ENCODE measurements at regions not wholly inside any gene's neighbourhood (a gene's known extent, or its start where the extent isn't known, plus 50 kb on each side); places are given as distances from the start of the nearest gene placed in this dataset.
"Not testable (repeated sequence)": the region's sequence is repeated elsewhere in the genome, so short reads cannot be mapped to it uniquely, and the experiment has no call there.

- no peak overlapping the region for H3K4me3 ChIP-seq (ENCODE audit: low read depth in 1 of 2, low read length in 2 of 2)
- no peaks in the 10 kb centered on the region for H3K36me3 ChIP-seq (ENCODE audit: control insufficient read depth in 1 of 2, insufficient read depth in 2 of 2, low read length in 2 of 2)
- no peaks in the 10 kb centered on the region for H3K9me3 ChIP-seq (ENCODE audit: control insufficient read depth in 1 of 2, low read length in 2 of 2)
- no peaks in the 10 kb centered on the region for H3K27me3 ChIP-seq (ENCODE audit: low read depth, low read length)
- peaks cover 0 to 22% of the 10 kb centered on the region in 2 donors for H3K4me1 ChIP-seq (ENCODE audit: control insufficient read depth in 1 of 2, insufficient read depth in 2 of 2, low read length in 2 of 2)
- H3K27ac ChIP-seq (ENCODE audit: low read length) = no peak overlapping the region
Observed at GRCh38 chr5:72692651-72693442, 123.6 kb upstream of the TNPO1 start.

- H3K27ac ChIP-seq (ENCODE audit: low read length) = no peak overlapping the region
Observed at GRCh38 chr5:72692231-72692637, 124.2 kb upstream of the TNPO1 start.

GRCh38 chr5:72691751-72692150 is 124.7 kb upstream of the TNPO1 start:
- H3K27me3 ChIP-seq (ENCODE audit: low read depth, low read length) = no peaks in the 10 kb centered on the region
- H3K4me3 ChIP-seq (ENCODE audit: low read depth in 1 of 2, low read length in 2 of 2) = no peak overlapping the region
- no peaks in the 10 kb centered on the region for H3K9me3 ChIP-seq (ENCODE audit: control insufficient read depth in 1 of 2, low read length in 2 of 2)
- no peaks in the 10 kb centered on the region for H3K36me3 ChIP-seq (ENCODE audit: control insufficient read depth in 1 of 2, insufficient read depth in 2 of 2, low read length in 2 of 2)
- peaks cover 0 to 28% of the 10 kb centered on the region in 2 donors for H3K4me1 ChIP-seq (ENCODE audit: control insufficient read depth in 1 of 2, insufficient read depth in 2 of 2, low read length in 2 of 2)
- H3K27ac ChIP-seq (ENCODE audit: low read length) = no peak overlapping the region

More at GRCh38 chr5:72692231-72692637, 124.2 kb upstream of the TNPO1 start:
- Histone ChIP-seq H3K27me3 (ENCODE audit: low read depth, low read length) (no peaks in the 10 kb centered on the region), H3K36me3 (ENCODE audit: control insufficient read depth in 1 of 2, insufficient read depth in 2 of 2, low read length in 2 of 2) (no peaks in the 10 kb centered on the region), H3K4me3 (ENCODE audit: low read depth in 1 of 2, low read length in 2 of 2) (no peak overlapping the region), H3K9me3 (ENCODE audit: control insufficient read depth in 1 of 2, low read length in 2 of 2) (no peaks in the 10 kb centered on the region), H3K4me1 (ENCODE audit: control insufficient read depth in 1 of 2, insufficient read depth in 2 of 2, low read length in 2 of 2) (peaks cover 0 to 25% of the 10 kb centered on the region in 2 donors)

- Histone ChIP-seq H3K27me3 (ENCODE audit: low read depth, low read length) (no peaks in the 10 kb centered on the region), H3K9me3 (ENCODE audit: control insufficient read depth in 1 of 2, low read length in 2 of 2) (no peaks in the 10 kb centered on the region), H3K4me3 (ENCODE audit: low read depth in 1 of 2, low read length in 2 of 2) (no peak overlapping the region), H3K27ac (ENCODE audit: low read length) (no peak overlapping the region), H3K4me1 (ENCODE audit: control insufficient read depth in 1 of 2, insufficient read depth in 2 of 2, low read length in 2 of 2) (peaks cover 0 to 28% of the 10 kb centered on the region in 2 donors), H3K36me3 (ENCODE audit: control insufficient read depth in 1 of 2, insufficient read depth in 2 of 2, low read length in 2 of 2) (no peaks in the 10 kb centered on the region)
Observed at GRCh38 chr5:72688916-72689315, 127.5 kb upstream of the TNPO1 start.

- no peak overlapping the region for H3K27ac ChIP-seq (ENCODE audit: low read length)
- H3K36me3 ChIP-seq (ENCODE audit: control insufficient read depth in 1 of 2, insufficient read depth in 2 of 2, low read length in 2 of 2) = no peaks in the 10 kb centered on the region
- peaks cover 0 to 13% of the 10 kb centered on the region in 2 donors for H3K4me1 ChIP-seq (ENCODE audit: control insufficient read depth in 1 of 2, insufficient read depth in 2 of 2, low read length in 2 of 2)
- no peaks in the 10 kb centered on the region for H3K27me3 ChIP-seq (ENCODE audit: low read depth, low read length)
- H3K4me3 ChIP-seq (ENCODE audit: low read depth in 1 of 2, low read length in 2 of 2) = no peak overlapping the region
- peaks cover 0 to 3% of the 10 kb centered on the region in 2 donors for H3K9me3 ChIP-seq (ENCODE audit: control insufficient read depth in 1 of 2, low read length in 2 of 2)
Observed at GRCh38 chr5:72687288-72687687, 129.2 kb upstream of the TNPO1 start.

GRCh38 chr5:72682561-72682960 is 133.9 kb upstream of the TNPO1 start:
- no peaks in the 10 kb centered on the region for H3K27me3 ChIP-seq (ENCODE audit: low read depth, low read length)
- peaks cover 0 to 3% of the 10 kb centered on the region in 2 donors for H3K9me3 ChIP-seq (ENCODE audit: control insufficient read depth in 1 of 2, low read length in 2 of 2)
- H3K36me3 ChIP-seq (ENCODE audit: control insufficient read depth in 1 of 2, insufficient read depth in 2 of 2, low read length in 2 of 2) = no peaks in the 10 kb centered on the region
- H3K27ac ChIP-seq (ENCODE audit: low read length) = no peak overlapping the region
- H3K4me1 ChIP-seq (ENCODE audit: control insufficient read depth in 1 of 2, insufficient read depth in 2 of 2, low read length in 2 of 2) = peaks cover 0 to 5% of the 10 kb centered on the region in 2 donors
- H3K4me3 ChIP-seq (ENCODE audit: low read depth in 1 of 2, low read length in 2 of 2) = no peak overlapping the region

- H3K4me3 ChIP-seq (ENCODE audit: low read depth in 1 of 2, low read length in 2 of 2) = no peak overlapping the region
- peaks cover 0 to 3% of the 10 kb centered on the region in 2 donors for H3K9me3 ChIP-seq (ENCODE audit: control insufficient read depth in 1 of 2, low read length in 2 of 2)
- H3K27ac ChIP-seq (ENCODE audit: low read length) = no peak overlapping the region
- no peaks in the 10 kb centered on the region for H3K4me1 ChIP-seq (ENCODE audit: control insufficient read depth in 1 of 2, insufficient read depth in 2 of 2, low read length in 2 of 2)
- H3K27me3 ChIP-seq (ENCODE audit: low read depth, low read length) = no peaks in the 10 kb centered on the region
- H3K36me3 ChIP-seq (ENCODE audit: control insufficient read depth in 1 of 2, insufficient read depth in 2 of 2, low read length in 2 of 2) = no peaks in the 10 kb centered on the region
Observed at GRCh38 chr5:72681781-72682180, 134.7 kb upstream of the TNPO1 start.

GRCh38 chr5:72677447-72677846 is 139.0 kb upstream of the TNPO1 start:
- H3K4me1 ChIP-seq (ENCODE audit: control insufficient read depth in 1 of 2, insufficient read depth in 2 of 2, low read length in 2 of 2) = no peaks in the 10 kb centered on the region
- no peak overlapping the region for H3K4me3 ChIP-seq (ENCODE audit: low read depth in 1 of 2, low read length in 2 of 2)

GRCh38 chr5:72676831-72677230 is 139.6 kb upstream of the TNPO1 start:
- H3K4me1 ChIP-seq (ENCODE audit: control insufficient read depth in 1 of 2, insufficient read depth in 2 of 2, low read length in 2 of 2); H3K4me3 ChIP-seq (ENCODE audit: low read depth in 1 of 2, low read length in 2 of 2); H3K27me3 ChIP-seq (ENCODE audit: low read depth, low read length); H3K36me3 ChIP-seq (ENCODE audit: control insufficient read depth in 1 of 2, insufficient read depth in 2 of 2, low read length in 2 of 2); H3K27ac ChIP-seq (ENCODE audit: low read length); H3K9me3 ChIP-seq (ENCODE audit: control insufficient read depth in 1 of 2, low read length in 2 of 2): not testable (repeated sequence)

More at GRCh38 chr5:72677447-72677846, 139.0 kb upstream of the TNPO1 start:
- Histone ChIP-seq H3K27me3 (ENCODE audit: low read depth, low read length) (no peaks in the 10 kb centered on the region), H3K27ac (ENCODE audit: low read length) (no peak overlapping the region), H3K36me3 (ENCODE audit: control insufficient read depth in 1 of 2, insufficient read depth in 2 of 2, low read length in 2 of 2) (no peaks in the 10 kb centered on the region), H3K9me3 (ENCODE audit: control insufficient read depth in 1 of 2, low read length in 2 of 2) (peaks cover 0 to under 1% of the 10 kb centered on the region in 2 donors)

GRCh38 chr5:72673623-72674022 is 142.8 kb upstream of the TNPO1 start:
- Histone ChIP-seq H3K36me3 (ENCODE audit: control insufficient read depth in 1 of 2, insufficient read depth in 2 of 2, low read length in 2 of 2) (no peaks in the 10 kb centered on the region), H3K4me3 (ENCODE audit: low read depth in 1 of 2, low read length in 2 of 2) (no peak overlapping the region), H3K27me3 (ENCODE audit: low read depth, low read length) (no peaks in the 10 kb centered on the region), H3K9me3 (ENCODE audit: control insufficient read depth in 1 of 2, low read length in 2 of 2) (no peaks in the 10 kb centered on the region), H3K27ac (ENCODE audit: low read length) (no peak overlapping the region), H3K4me1 (ENCODE audit: control insufficient read depth in 1 of 2, insufficient read depth in 2 of 2, low read length in 2 of 2) (no peaks in the 10 kb centered on the region)

GRCh38 chr5:72673180-72673579 is 143.3 kb upstream of the TNPO1 start:
- no peaks in the 10 kb centered on the region for H3K27me3 ChIP-seq (ENCODE audit: low read depth, low read length)
- no peaks in the 10 kb centered on the region for H3K9me3 ChIP-seq (ENCODE audit: control insufficient read depth in 1 of 2, low read length in 2 of 2)
- H3K36me3 ChIP-seq (ENCODE audit: control insufficient read depth in 1 of 2, insufficient read depth in 2 of 2, low read length in 2 of 2) = no peaks in the 10 kb centered on the region
- H3K4me3 ChIP-seq (ENCODE audit: low read depth in 1 of 2, low read length in 2 of 2) = no peak overlapping the region
- H3K27ac ChIP-seq (ENCODE audit: low read length) = no peak overlapping the region
- H3K4me1 ChIP-seq (ENCODE audit: control insufficient read depth in 1 of 2, insufficient read depth in 2 of 2, low read length in 2 of 2) = no peaks in the 10 kb centered on the region

GRCh38 chr5:72667708-72668107 is 148.8 kb upstream of the TNPO1 start:
- no peaks in the 10 kb centered on the region for H3K4me1 ChIP-seq (ENCODE audit: control insufficient read depth in 1 of 2, insufficient read depth in 2 of 2, low read length in 2 of 2)
- H3K36me3 ChIP-seq (ENCODE audit: control insufficient read depth in 1 of 2, insufficient read depth in 2 of 2, low read length in 2 of 2) = no peaks in the 10 kb centered on the region
- H3K27ac ChIP-seq (ENCODE audit: low read length) = no peak overlapping the region
- no peak overlapping the region for H3K4me3 ChIP-seq (ENCODE audit: low read depth in 1 of 2, low read length in 2 of 2)
- H3K27me3 ChIP-seq (ENCODE audit: low read depth, low read length) = no peaks in the 10 kb centered on the region
- no peaks in the 10 kb centered on the region for H3K9me3 ChIP-seq (ENCODE audit: control insufficient read depth in 1 of 2, low read length in 2 of 2)
